ENCODE measurements at regions not wholly inside any gene's neighbourhood (a gene's known extent, or its start where the extent isn't known, plus 50 kb on each side); places are given as distances from the start of the nearest gene placed in this dataset.

DNA sequence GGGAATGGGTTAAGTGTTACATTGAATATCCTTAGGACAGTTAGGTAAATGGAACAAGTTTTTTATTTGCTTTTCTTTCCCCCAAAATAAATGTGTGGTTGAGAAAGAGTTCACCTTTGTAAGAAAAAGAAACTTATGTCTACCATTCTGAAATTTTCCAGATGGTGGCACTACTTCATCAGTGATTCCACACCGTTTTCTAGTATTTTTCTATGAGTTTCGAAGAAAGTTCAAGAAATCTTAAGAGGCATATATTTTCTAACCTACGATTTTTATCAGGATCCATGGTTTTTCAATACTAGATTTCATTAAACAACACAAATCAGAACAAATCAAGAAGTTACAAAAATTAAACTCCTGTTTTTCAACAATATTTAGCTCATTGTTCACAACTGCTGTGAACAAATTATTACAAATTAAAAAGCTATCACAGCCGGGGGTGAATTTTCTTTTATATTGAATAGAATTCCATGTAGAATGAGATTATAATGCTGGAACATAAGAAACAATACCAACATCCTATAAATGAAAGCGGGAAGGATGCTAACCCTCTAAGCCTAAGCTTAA lies 163.1 kb upstream of the NPVF start:
- Histone ChIP-seq H3K36me3 (ENCODE audit: control insufficient read depth, insufficient read depth, low read length) (no peaks in the 10 kb centered on the region), H3K4me3 (ENCODE audit: insufficient read depth, low read depth, low read length) (no peak overlapping the region), H3K4me1 (ENCODE audit: control insufficient read depth, insufficient read depth, low read length) (no peaks in the 10 kb centered on the region), H3K9me3 (ENCODE audit: control insufficient read depth, low read length) (no peaks in the 10 kb centered on the region), H3K27me3 (ENCODE audit: control insufficient read depth, insufficient read depth, low read length, poor library complexity, severe bottlenecking) (no peaks in the 10 kb centered on the region), H3K27ac (ENCODE audit: insufficient read depth, low read depth, low read length, poor library complexity, severe bottlenecking) (no peak overlapping the region)
- 76 to 90% methylated on average over 4 of the region's 5 CpGs for WGBS, 2 experiments

- Histone ChIP-seq H3K36me3 (ENCODE audit: control insufficient read depth, insufficient read depth, low read length) (no peaks in the 10 kb centered on the region), H3K27ac (ENCODE audit: insufficient read depth, low read depth, low read length, poor library complexity, severe bottlenecking) (no peak overlapping the region), H3K4me1 (ENCODE audit: control insufficient read depth, insufficient read depth, low read length) (no peaks in the 10 kb centered on the region), H3K4me3 (ENCODE audit: insufficient read depth, low read depth, low read length) (no peak overlapping the region), H3K27me3 (ENCODE audit: control insufficient read depth, insufficient read depth, low read length, poor library complexity, severe bottlenecking) (no peaks in the 10 kb centered on the region), H3K9me3 (ENCODE audit: control insufficient read depth, low read length) (no peaks in the 10 kb centered on the region)
- 89 to 91% methylated on average over 6 to 7 of the region's 7 CpGs for WGBS, 2 experiments
Measured at GRCh38 chr7:25391961-25392587, 163.8 kb upstream of the NPVF start.

DNA sequence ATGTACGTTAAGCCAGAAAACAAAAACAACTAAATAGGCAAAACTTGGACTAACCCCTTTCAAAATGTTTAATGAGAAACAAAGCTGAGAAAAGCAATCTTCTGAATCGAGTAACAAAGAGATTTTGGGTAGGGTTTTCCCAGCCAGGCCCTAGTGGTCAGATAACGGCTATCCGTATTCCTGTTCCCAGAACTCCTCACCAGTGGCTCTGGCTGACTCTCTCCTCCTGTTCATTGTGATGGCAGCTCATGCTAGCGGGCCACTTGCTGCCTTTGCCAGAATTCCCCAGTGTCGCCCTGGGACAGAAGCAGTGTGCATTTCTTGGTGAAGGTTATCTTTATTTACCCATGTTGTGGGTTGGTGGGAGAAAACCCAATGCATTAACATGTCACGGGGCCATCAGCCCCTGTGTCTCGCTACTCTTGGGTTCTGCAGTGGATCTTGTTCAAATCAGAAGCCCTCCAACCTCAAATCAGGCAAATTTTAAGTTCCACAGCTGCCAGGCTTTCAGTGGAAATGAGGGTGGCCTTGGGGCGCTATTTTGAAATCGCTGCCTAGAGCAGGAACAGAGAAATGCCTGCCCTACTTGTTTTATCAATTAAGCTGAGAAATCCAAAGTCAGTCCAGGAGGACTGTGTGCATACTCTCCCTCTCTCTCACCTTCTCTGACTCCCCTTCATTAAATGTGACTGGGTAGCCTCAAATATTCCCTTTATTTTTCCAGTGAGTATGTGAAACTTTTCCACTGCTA lies 164.5 kb upstream of the NPVF start:
- WGBS, 2 experiments, result 87 to 90% methylated on average over 10 of the region's 10 CpGs
- no peaks in the 10 kb centered on the region for H3K36me3 ChIP-seq (ENCODE audit: control insufficient read depth, insufficient read depth, low read length)
- no peaks in the 10 kb centered on the region for H3K9me3 ChIP-seq (ENCODE audit: control insufficient read depth, low read length)
- H3K4me1 ChIP-seq (ENCODE audit: control insufficient read depth, insufficient read depth, low read length), result no peaks in the 10 kb centered on the region
- H3K4me3 ChIP-seq (ENCODE audit: insufficient read depth, low read depth, low read length), result no peak overlapping the region
- H3K27ac ChIP-seq (ENCODE audit: insufficient read depth, low read depth, low read length, poor library complexity, severe bottlenecking), result no peak overlapping the region
- no peaks in the 10 kb centered on the region for H3K27me3 ChIP-seq (ENCODE audit: control insufficient read depth, insufficient read depth, low read length, poor library complexity, severe bottlenecking)

DNA sequence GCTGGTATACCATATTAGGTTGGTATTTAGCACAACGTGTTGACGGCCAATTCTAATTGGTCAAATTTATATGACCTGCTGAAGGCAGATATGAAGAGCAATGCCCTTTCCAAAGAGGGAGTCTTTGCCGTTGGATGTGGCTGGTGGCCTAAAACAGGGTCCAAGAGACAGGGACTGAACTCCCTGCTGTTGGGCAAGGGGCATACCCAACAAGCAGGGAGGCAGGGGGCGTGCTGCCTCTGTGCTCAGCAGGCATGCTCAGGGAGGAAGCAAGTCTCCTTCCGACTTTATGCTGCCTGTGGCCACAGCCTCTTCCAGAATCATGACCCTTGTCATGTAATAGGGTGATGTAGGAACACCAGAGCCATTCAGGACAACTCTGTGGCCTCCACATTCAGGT lies 167.7 kb upstream of the NPVF start:
- Histone ChIP-seq H3K9me3 (ENCODE audit: control insufficient read depth, low read length) (no peaks in the 10 kb centered on the region), H3K27ac (ENCODE audit: insufficient read depth, low read depth, low read length, poor library complexity, severe bottlenecking) (no peak overlapping the region), H3K36me3 (ENCODE audit: control insufficient read depth, insufficient read depth, low read length) (no peaks in the 10 kb centered on the region), H3K27me3 (ENCODE audit: control insufficient read depth, insufficient read depth, low read length, poor library complexity, severe bottlenecking) (no peaks in the 10 kb centered on the region), H3K4me3 (ENCODE audit: insufficient read depth, low read depth, low read length) (no peak overlapping the region), H3K4me1 (ENCODE audit: control insufficient read depth, insufficient read depth, low read length) (no peaks in the 10 kb centered on the region)
- WGBS, 2 experiments, result 85 to 88% methylated on average over 5 of the region's 5 CpGs

DNA sequence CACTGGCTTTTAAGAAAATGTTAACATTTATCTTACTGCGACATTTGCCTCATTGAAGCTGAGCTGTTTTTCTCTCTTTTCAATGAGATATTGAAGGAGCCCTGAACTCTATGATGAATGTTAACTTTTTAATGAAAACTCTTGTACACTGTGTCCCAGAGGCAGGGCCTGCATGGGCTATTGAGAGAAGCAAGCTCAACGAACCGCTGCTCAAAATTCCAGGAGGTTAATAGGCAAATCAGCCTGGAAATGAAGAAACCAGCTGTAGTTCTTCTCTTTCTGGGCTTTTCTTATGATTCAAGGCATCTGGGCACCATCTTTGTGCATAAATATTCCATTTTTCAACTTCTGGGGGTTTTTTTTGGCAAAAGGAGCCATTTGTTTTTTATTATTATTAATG lies 168.4 kb upstream of the NPVF start:
- H3K4me1 ChIP-seq (ENCODE audit: control insufficient read depth, insufficient read depth, low read length), result no peaks in the 10 kb centered on the region
- 97% methylated on average over 3 of the region's 3 CpGs for WGBS, 2 experiments
- no peaks in the 10 kb centered on the region for H3K36me3 ChIP-seq (ENCODE audit: control insufficient read depth, insufficient read depth, low read length)
- no peaks in the 10 kb centered on the region for H3K9me3 ChIP-seq (ENCODE audit: control insufficient read depth, low read length)
- no peaks in the 10 kb centered on the region for H3K27me3 ChIP-seq (ENCODE audit: control insufficient read depth, insufficient read depth, low read length, poor library complexity, severe bottlenecking)
- H3K27ac ChIP-seq (ENCODE audit: insufficient read depth, low read depth, low read length, poor library complexity, severe bottlenecking), result no peak overlapping the region
- H3K4me3 ChIP-seq (ENCODE audit: insufficient read depth, low read depth, low read length), result no peak overlapping the region

DNA sequence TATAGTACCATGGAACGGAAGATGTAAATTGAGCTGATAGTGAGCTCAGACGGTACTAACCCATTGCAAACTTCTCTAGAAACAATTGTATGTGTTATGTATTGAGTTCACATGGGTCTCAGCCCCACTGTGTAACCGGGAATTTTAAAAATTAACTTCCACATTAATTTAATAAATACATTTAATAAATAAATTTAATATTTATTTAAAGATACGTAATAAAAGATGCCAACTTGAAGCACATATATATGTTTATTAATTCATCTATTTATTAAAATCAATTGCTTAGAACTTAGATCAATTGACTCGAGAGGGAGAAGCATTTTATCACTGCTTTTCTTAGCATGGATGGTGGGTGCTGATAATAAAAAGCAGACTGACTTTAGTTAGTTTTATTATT lies 170.1 kb upstream of the NPVF start:
- H3K27ac ChIP-seq (ENCODE audit: insufficient read depth, low read depth, low read length, poor library complexity, severe bottlenecking), result no peak overlapping the region
- H3K27me3 ChIP-seq (ENCODE audit: control insufficient read depth, insufficient read depth, low read length, poor library complexity, severe bottlenecking), result no peaks in the 10 kb centered on the region
- H3K36me3 ChIP-seq (ENCODE audit: control insufficient read depth, insufficient read depth, low read length), result no peaks in the 10 kb centered on the region
- no peaks in the 10 kb centered on the region for H3K9me3 ChIP-seq (ENCODE audit: control insufficient read depth, low read length)
- 94% methylated on average over 2 of the region's 5 CpGs; no CpG with 5 or more reads in 1 of the 2 experiments for WGBS, 2 experiments
- no peaks in the 10 kb centered on the region for H3K4me1 ChIP-seq (ENCODE audit: control insufficient read depth, insufficient read depth, low read length)
- H3K4me3 ChIP-seq (ENCODE audit: insufficient read depth, low read depth, low read length), result no peak overlapping the region

GRCh38 chr7:25399000-25399750 lies 170.9 kb upstream of the NPVF start:
- Histone ChIP-seq H3K27me3 (ENCODE audit: control insufficient read depth, insufficient read depth, low read length, poor library complexity, severe bottlenecking) (no peaks in the 10 kb centered on the region), H3K27ac (ENCODE audit: insufficient read depth, low read depth, low read length, poor library complexity, severe bottlenecking) (no peak overlapping the region), H3K4me1 (ENCODE audit: control insufficient read depth, insufficient read depth, low read length) (no peaks in the 10 kb centered on the region), H3K36me3 (ENCODE audit: control insufficient read depth, insufficient read depth, low read length) (no peaks in the 10 kb centered on the region), H3K4me3 (ENCODE audit: insufficient read depth, low read depth, low read length) (no peak overlapping the region), H3K9me3 (ENCODE audit: control insufficient read depth, low read length) (no peaks in the 10 kb centered on the region)
- 90% methylated on average over 7 of the region's 8 CpGs for WGBS, 2 experiments

- no peak overlapping the region for H3K27ac ChIP-seq (ENCODE audit: insufficient read depth, low read depth, low read length, poor library complexity, severe bottlenecking)
- WGBS, 2 experiments, result 92 to 93% methylated on average over 4 of the region's 4 CpGs
- H3K4me3 ChIP-seq (ENCODE audit: insufficient read depth, low read depth, low read length), result no peak overlapping the region
- H3K27me3 ChIP-seq (ENCODE audit: control insufficient read depth, insufficient read depth, low read length, poor library complexity, severe bottlenecking), result no peaks in the 10 kb centered on the region
- no peaks in the 10 kb centered on the region for H3K9me3 ChIP-seq (ENCODE audit: control insufficient read depth, low read length)
- peaks cover 5% of the 10 kb centered on the region for H3K4me1 ChIP-seq (ENCODE audit: control insufficient read depth, insufficient read depth, low read length)
- H3K36me3 ChIP-seq (ENCODE audit: control insufficient read depth, insufficient read depth, low read length), result no peaks in the 10 kb centered on the region
Measured at GRCh38 chr7:25402532-25402931, 174.2 kb upstream of the NPVF start.

DNA sequence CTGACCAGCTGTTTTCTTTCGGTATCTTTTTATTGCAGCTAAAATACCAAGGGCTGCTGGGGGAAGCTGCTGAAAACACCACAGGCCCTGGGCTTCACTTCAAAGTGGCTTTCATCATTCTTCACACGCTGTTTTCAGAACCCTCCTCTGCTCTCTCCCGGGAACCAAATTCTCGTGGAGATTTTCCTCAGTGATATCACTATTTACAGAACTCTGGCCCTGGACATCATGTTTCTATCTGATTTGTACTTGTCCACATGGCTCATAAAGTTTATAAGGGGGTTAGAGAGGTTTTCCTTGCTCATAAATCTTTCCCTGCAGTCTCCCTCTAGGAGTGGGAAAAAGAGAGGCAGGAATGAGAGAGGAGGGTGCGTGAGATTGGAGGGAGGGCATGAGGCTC lies 177.4 kb upstream of the NPVF start:
- 83 to 87% methylated on average over 5 of the region's 5 CpGs for WGBS, 2 experiments
- H3K4me3 ChIP-seq (ENCODE audit: insufficient read depth, low read depth, low read length), result no peak overlapping the region
- peaks cover 11% of the 10 kb centered on the region for H3K4me1 ChIP-seq (ENCODE audit: control insufficient read depth, insufficient read depth, low read length)
- no peak overlapping the region for H3K27ac ChIP-seq (ENCODE audit: insufficient read depth, low read depth, low read length, poor library complexity, severe bottlenecking)
- H3K9me3 ChIP-seq (ENCODE audit: control insufficient read depth, low read length), result no peaks in the 10 kb centered on the region
- no peaks in the 10 kb centered on the region for H3K27me3 ChIP-seq (ENCODE audit: control insufficient read depth, insufficient read depth, low read length, poor library complexity, severe bottlenecking)
- no peaks in the 10 kb centered on the region for H3K36me3 ChIP-seq (ENCODE audit: control insufficient read depth, insufficient read depth, low read length)

DNA sequence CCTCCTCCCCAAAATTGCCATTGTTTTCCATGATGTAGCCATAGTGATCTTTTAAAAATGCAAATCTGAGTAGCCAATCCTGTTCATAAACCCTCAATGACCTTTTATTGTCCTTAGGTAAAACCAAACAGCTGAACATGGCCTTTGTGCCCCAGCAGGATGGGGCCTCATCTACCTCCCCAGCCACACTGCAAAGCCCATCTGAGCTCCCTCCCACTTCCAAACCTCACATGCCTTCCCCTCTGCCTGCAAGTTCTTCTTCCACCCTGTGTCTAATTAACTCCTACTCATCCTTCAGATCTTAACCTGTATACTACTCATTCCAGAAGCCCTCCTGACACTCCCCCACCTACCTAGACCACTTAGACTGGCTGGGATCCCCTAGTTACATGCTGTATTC lies 178.8 kb upstream of the NPVF start:
- Histone ChIP-seq H3K36me3 (ENCODE audit: control insufficient read depth, insufficient read depth, low read length) (no peaks in the 10 kb centered on the region), H3K27me3 (ENCODE audit: control insufficient read depth, insufficient read depth, low read length, poor library complexity, severe bottlenecking) (no peaks in the 10 kb centered on the region), H3K9me3 (ENCODE audit: control insufficient read depth, low read length) (no peaks in the 10 kb centered on the region), H3K4me1 (ENCODE audit: control insufficient read depth, insufficient read depth, low read length) (peaks cover 11% of the 10 kb centered on the region), H3K27ac (ENCODE audit: insufficient read depth, low read depth, low read length, poor library complexity, severe bottlenecking) (no peak overlapping the region), H3K4me3 (ENCODE audit: insufficient read depth, low read depth, low read length) (no peak overlapping the region)
